ENCODE measurements at regions not wholly inside any gene's neighbourhood (a gene's known extent, or its start where the extent isn't known, plus 50 kb on each side); places are given as distances from the start of the nearest gene placed in this dataset.

DNA sequence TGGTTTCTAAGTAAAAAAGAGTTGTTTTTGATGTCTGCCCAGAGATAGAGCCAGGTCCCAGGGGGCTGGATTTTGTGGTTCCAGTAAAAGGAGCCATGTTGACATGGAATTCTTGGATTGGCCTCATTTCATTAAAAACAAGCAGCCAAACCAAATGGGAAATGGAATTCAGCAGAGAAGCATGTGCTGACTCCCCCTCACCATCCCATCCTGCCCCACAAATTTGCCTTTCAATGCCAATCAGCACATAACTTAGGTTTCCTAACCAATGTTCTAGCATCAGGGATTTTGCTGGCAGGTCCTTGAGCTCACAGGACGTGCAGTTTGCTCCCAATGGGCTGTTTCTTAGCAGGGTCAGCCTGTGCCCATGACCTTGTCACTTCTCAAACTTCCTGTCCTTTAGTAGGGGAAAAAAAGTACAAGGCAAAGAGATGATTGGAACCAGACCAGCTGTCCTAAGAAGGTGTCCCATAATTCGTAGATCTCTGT, 101.5 kb upstream of the GADD45A start:
- DNase-seq (ENCODE audit: low spot score) (no peak), FAIRE-seq (no peak)

DNA sequence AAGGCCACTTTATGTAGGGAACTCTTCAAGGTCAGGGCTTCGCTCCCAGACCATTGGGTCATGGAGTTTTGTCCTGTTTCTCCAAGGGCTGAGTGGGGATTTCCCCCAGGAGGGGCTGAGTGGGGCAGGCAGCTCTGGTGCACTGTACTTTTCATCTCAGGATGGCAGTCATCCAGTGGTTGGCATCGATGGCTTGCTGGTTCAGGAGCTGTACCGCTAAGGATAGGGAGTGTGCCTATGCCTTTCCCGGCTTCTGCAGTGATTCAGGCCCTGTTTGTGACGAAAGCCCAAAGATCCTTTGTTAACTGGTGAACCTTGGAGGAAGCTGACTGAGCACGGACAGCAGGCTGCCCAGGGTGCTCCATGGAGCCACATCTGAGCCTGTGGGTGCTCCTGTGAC, 100.1 kb upstream of the GADD45A start:
- DNase-seq (ENCODE audit: low spot score) = no peak
- no peak for FAIRE-seq

GRCh38 chr1:67586596-67586995, 98.4 kb upstream of the GADD45A start:
- DNase-seq (ENCODE audit: low spot score) (no peak), FAIRE-seq (no peak)

GRCh38 chr1:67588178-67588855, 96.7 kb upstream of the GADD45A start:
- FAIRE-seq (no peak), DNase-seq (ENCODE audit: low spot score) (no peak)

DNA sequence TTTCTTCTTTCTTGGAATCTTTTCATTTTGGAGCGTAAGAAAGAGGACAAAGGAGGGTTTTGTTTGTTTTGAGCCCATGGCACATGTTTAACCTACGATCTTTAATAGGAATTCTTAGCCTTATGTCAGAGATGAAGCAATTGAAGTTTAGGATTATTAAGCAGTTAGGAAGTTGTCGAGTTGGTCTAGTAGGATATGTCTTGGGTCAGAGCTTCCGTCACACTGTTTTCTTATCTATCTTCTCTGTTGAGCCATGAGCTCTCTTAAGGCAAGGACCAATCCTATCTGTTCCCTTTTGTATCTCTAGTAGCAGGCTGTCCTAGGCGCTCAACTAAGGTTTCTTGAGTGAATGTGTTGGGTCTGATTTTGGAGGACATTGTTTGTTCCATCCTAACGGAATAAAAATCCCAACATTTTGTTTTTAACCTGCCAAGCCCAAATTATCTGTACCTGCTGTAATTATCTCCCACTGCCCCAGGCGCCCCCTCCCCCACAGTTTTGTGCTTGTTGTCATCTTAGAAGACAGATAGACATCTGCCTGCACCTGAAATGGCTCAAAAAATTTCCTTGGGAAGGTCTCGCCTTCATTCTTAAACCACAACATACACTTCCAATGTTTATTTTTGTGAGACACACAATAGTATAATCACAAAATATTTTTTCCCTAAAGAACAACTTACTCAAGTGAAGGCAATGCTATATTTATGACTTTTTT, 95.3 kb upstream of the GADD45A start:
- DNase-seq (ENCODE audit: low spot score) (no peak), FAIRE-seq (no peak)

- no peak for FAIRE-seq
- DNase-seq (ENCODE audit: low spot score) = no peak
These were observed 94.7 kb upstream of the GADD45A start for GRCh38 chr1:67590329-67590728.

- DNase-seq (ENCODE audit: low spot score) = no peak
- FAIRE-seq = no peak
These were observed 90.2 kb upstream of the GADD45A start for GRCh38 chr1:67594764-67595163.

- DNase-seq (ENCODE audit: low spot score) (no peak), FAIRE-seq (no peak)
These were observed 88.3 kb upstream of the GADD45A start for GRCh38 chr1:67596674-67597073.

GRCh38 chr1:67597336-67597735, 87.7 kb upstream of the GADD45A start:
- FAIRE-seq (no peak), DNase-seq (ENCODE audit: low spot score) (no peak)

- no peak for FAIRE-seq
These were observed 85.9 kb upstream of the GADD45A start for GRCh38 chr1:67599085-67599484.

GRCh38 chr1:67601539-67601938, 83.5 kb upstream of the GADD45A start:
- no peak for FAIRE-seq
- DNase-seq (ENCODE audit: low spot score) = no peak

More at GRCh38 chr1:67599085-67599484, 85.9 kb upstream of the GADD45A start:
- DNase-seq (ENCODE audit: low spot score) = no peak

- FAIRE-seq (no peak), DNase-seq (ENCODE audit: low spot score) (no peak)
These were observed 83.0 kb upstream of the GADD45A start for GRCh38 chr1:67601955-67602354.

DNA sequence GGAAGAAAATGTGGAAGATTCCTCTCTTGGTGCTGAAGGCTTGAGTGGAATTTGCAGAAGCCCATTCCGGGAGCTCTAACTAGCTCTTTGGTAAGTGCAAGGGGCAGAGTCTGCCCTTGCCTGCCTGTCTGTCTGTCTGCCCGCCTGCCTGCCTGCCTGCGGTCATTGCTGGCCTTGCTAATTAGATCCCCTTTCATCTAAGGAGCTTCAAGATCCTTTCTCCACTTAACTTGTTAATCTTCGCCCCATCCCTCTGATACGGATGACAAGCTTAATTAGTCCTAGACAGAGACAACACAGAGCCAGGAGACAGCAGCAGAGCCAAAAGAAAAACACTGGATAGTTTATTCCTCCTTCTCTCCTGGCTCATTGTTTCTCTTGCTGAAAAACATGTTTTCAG, 80.2 kb upstream of the GADD45A start:
- FAIRE-seq (no peak), DNase-seq (ENCODE audit: low spot score) (no peak)

- DNase-seq (ENCODE audit: low spot score) (no peak), FAIRE-seq (no peak)
These were observed 79.7 kb upstream of the GADD45A start for GRCh38 chr1:67605209-67605780.

DNA sequence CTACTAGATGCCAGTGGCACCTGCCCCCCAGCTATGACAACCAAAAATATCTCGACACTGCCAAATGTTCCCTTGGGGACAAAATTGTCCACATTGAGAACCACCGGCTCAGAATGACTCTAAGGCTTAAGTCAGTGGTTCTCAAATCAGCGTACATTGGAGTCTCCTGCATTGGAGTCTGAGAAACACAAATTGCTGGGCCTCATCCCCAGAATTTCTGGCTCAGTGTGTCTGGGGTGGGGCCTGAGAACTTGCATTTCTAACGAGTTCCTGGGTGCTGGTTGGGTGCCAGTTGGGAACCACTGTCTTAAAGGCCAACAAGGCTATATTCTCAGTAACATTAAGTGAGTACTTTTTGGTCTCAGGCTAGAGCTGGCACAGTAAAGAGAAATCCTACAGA, 77.7 kb upstream of the GADD45A start:
- DNase-seq (ENCODE audit: low spot score) (no peak), FAIRE-seq (no peak)

DNA sequence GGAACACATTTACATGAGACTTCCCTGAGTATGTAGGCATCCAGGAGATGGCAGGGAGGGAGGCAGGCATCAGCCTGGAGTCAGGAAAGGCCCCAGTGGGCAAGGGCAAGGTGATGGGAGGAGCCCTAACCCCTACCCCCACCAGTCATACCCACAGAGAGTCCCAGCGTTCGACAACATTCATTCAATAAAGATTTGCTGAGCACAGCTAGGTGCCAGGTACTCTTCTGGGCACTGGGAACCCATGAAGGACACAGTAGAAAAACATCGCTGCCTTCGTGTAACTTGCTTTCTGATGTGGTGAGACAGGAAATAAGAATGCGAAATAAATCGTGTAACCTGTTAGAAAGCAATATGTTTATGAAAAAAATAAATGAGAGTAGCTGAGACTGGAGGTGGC, 77.3 kb upstream of the GADD45A start:
- FAIRE-seq (no peak), DNase-seq (ENCODE audit: low spot score) (no peak)

DNA sequence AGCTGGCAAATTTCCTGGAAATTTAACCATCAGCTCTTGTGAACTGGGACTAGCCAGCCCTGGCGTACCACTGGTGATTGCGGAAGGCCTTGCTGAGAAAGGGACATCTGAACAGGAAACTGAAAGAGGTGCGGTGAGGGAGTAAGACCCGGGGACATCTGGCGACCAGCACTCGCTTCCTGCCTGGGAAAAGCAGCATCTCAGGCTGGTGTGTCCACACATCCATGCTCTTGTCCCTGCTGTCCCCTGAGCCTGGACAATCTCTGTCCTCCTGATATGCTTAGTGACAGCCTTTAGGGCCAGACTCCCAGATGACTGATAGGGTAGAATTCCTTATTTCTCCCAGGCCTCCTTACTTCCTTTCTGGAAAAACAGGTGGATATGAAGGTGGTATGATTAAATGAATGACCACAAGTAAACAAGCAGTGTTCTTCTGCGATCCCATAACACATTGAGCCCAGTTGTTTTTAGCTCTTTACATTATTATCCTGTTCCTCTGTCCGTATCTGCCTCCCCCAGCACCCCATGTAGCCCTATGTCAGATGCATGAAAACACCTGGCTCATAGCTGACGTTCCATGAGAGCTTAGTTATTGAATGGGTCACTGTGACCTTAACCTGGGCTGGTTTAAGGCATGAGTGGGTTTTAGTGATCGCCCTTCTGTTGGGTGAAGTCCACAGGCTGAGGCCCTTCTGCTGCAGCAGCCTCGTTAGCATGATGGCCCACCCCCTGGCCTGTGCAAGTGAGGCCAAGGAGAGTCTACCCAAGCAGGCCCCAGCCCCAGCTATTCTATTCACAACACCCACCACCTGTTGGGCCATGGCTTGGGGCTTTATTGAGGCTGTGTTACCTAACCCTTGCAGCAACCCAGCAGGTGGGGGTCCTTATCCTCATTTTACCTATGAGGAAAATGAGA, 76.1 kb upstream of the GADD45A start:
- no peak for FAIRE-seq
- DNase-seq (ENCODE audit: low spot score) = no peak

DNA sequence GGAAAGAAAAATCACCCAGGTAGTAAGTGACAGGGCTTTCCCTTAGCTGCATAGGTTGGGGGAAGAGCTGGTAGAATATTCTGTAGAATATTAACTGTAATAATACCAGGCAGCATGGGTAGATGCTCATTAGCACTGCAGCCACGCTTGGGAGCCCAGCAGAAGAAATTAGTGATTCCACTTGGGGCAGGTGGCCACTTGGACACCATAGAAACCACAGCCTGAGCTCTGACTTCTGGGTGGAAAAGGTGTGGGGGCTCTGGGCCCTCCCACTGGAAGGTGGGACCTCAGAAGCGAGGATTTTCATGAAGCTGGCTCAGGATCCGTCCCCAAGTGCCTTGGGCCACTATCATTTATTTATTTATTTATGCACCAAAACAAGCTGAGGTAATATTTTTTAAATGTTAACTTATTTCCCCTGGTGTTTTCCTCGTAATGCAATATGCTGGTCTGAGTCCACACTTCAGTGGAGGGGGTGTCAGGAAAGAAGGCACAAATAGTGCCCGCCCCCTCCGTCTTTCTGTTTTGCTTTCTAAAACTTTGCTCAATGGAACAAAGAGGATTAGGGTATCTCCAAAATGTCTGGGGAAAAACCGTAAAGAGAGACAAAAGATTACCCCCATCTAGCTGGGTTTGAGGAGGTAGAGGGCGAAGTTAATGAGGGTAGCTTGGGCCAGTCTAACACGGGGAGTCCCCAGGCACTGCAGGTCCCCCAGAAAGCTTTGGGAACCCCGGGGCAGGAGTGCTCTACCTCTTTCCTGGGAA, 75.2 kb upstream of the GADD45A start:
- FAIRE-seq = no peak
- DNase-seq (ENCODE audit: low spot score) = no peak

GRCh38 chr1:67610450-67610849, 74.6 kb upstream of the GADD45A start:
- FAIRE-seq (peak; percentile 59), DNase-seq (ENCODE audit: low spot score) (peak; percentile 57)

DNA sequence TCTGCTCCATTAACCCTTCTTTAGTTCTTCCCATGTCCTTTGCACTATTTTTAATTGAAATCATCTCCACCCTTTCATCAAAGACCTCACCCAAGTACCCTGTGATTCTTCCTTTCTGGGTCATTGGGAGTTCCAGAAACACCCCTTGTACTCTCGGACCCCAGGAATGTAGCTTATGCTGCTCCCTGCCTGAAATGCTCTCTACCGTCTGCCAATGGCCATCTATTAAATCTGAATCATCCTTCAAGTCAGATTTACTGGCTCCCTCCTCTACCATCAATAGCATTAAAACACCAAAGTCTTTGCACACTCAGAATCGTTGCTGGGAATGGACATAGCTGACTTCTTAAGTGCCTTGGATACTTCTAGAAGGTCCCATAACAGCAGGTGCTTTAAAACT, 73.2 kb upstream of the GADD45A start:
- no peak for DNase-seq (ENCODE audit: low spot score)
- no peak for FAIRE-seq

DNA sequence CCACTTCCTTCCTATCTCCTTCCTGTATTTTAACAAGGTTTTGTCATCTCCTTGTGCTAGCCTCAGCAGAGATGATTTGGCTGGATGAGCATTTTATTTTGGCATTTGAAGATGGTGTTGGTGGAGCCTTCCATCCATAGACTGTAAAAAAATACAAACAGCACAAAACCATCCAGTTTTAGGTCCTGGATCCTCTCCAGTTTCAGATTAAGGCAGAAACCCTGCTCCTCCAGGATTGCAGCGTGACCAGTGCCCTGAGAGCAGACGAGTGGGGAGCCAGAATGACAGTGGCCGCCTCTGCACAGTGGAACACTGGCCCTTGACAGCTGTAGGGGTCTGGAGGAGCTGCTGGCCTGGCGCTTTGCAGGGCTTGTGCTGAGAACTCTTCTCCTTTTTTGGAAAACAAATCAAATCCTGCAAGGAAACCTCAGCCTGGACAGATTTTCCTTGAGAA, 72.2 kb upstream of the GADD45A start:
- no peak for FAIRE-seq

More for the DNA sequence above, 72.2 kb upstream of the GADD45A start:
- DNase-seq (ENCODE audit: low spot score) = no peak

Data from RCC 7860 (cell line).